CD4-positive, alpha-beta T cell (primary cell): ENCODE measurements at regions not wholly inside any gene's neighbourhood (a gene's known extent, or its start where the extent isn't known, plus 50 kb on each side); places are given as distances from the start of the nearest gene placed in this dataset.

Experiments used
- ATAC-seq: fragments of 200-7000 bp; cut with Tn5 transposase; one replicate; pipeline ENCODE4 v1.10.0; 2022; ENCODE audit warnings: mild to moderate bottlenecking; ENCODE audit not compliant: poor library complexity
- CTCF ChIA-PET: fragments of 350-600 bp; sonication (Branson Sonifier 250); formaldehyde crosslinking; loops from one replicate; lab custom pipeline; 2021; ENCODE audit warnings: antibody characterized with exemption, inconsistent platforms; lab: Charles Lee
- POLR2A ChIA-PET: fragments of 350-600 bp; sonication (Branson Sonifier 250); formaldehyde crosslinking; loops from one replicate; lab custom pipeline; 2021; ENCODE audit warnings: antibody characterized with exemption, inconsistent platforms; lab: Charles Lee
- DNase-seq, 14 experiments: peaks; one replicate each; pipeline ENCODE4 v3.0.0-alpha.2; 2013 to 2020; ENCODE audit warnings: mixed read lengths in 2 of 14
- H3K27ac ChIP-seq, 2 donors: one replicate each; pipeline versions ENCODE4 v1.5.1 to v1.7.0; 2013; ENCODE audit warnings: low read length in 2 of 2, low read depth in 1 of 2, mild to moderate bottlenecking in 1 of 2
- H3K27me3 ChIP-seq, 2 experiments: 1 replicate in 1 of 2; 2 replicates in 1 of 2; pipeline versions ENCODE4 v1.6.1 to v1.7.0; 2013; ENCODE audit warnings: low read length in 2 of 2, control low read depth in 1 of 2, mild to moderate bottlenecking in 1 of 2, moderate library complexity in 1 of 2; ENCODE audit not compliant: insufficient read depth in 2 of 2, control insufficient read depth in 1 of 2
- H3K36me3 ChIP-seq: one replicate; pipeline ENCODE4 v1.6.1; 2013; ENCODE audit warnings: low read length, control low read depth; ENCODE audit not compliant: insufficient read depth
- H3K4me1 ChIP-seq: one replicate; pipeline ENCODE4 v1.6.1; 2013; ENCODE audit warnings: low read length, control low read depth; ENCODE audit not compliant: insufficient read depth
- H3K4me3 ChIP-seq: one replicate; pipeline ENCODE4 v1.5.1; 2013; ENCODE audit warnings: mild to moderate bottlenecking, low read length, moderate library complexity
- H3K9me3 ChIP-seq, 2 experiments: 1 replicate in 1 of 2; 2 replicates in 1 of 2; pipeline versions ENCODE4 v1.6.1 to v1.7.0; 2013; ENCODE audit warnings: low read length in 2 of 2, mild to moderate bottlenecking in 2 of 2, control low read depth in 1 of 2, moderate library complexity in 1 of 2; ENCODE audit not compliant: control insufficient read depth in 1 of 2, insufficient read depth in 1 of 2
- H3K27ac Mint-ChIP-seq: one replicate; pipeline ENCODE4 v1.8.0; 2020; ENCODE audit warnings: mixed read lengths
- H3K27me3 Mint-ChIP-seq: one replicate; pipeline ENCODE4 v1.8.0; 2021; ENCODE audit warnings: mixed read lengths
- H3K36me3 Mint-ChIP-seq: one replicate; pipeline ENCODE4 v1.8.0; 2021; ENCODE audit warnings: low read depth, mixed read lengths
- H3K4me1 Mint-ChIP-seq: one replicate; pipeline ENCODE4 v1.8.0; 2021; ENCODE audit warnings: low read depth, mixed read lengths
- H3K4me3 Mint-ChIP-seq: one replicate; pipeline ENCODE4 v1.8.0; 2020; ENCODE audit warnings: mild to moderate bottlenecking, mixed read lengths
- H3K9me3 Mint-ChIP-seq: one replicate; pipeline ENCODE4 v1.8.0; 2020; ENCODE audit warnings: mixed read lengths
- CTCF ChIP-seq: fragments of 200-600 bp; IDR thresholded peaks from one replicate; pipeline ENCODE4 v1.8.0; 2022; ENCODE audit warnings: antibody characterized with exemption, mild to moderate bottlenecking
- intact Hi-C, 2 experiments: fragments of 100-400 bp; cut with DNase I in 1 of 2; cut with micrococcal nuclease in 1 of 2; formaldehyde crosslinking; loops; one replicate each; pipeline versions ENCODE4 v1.15.1 to v1.9.0; 2023 to 2025; cut with DNase I, micrococcal nuclease

GRCh38 chr4:181468451-181468850 lies 774.8 kb upstream of the TENM3 start:
- intact Hi-C loops: no loop called here
- POLR2A ChIA-PET: no interaction called here
- no peak for DNase-seq
- H3K27me3 ChIP-seq: no peaks in the 10 kb centered on the region
- no peaks in the 10 kb centered on the region for H3K27me3 Mint-ChIP-seq
- peaks cover 0 to 8% of the 10 kb centered on the region in 2 experiments for H3K9me3 ChIP-seq
- no peak overlapping the region for H3K4me3 ChIP-seq
- no peak overlapping the region for H3K27ac Mint-ChIP-seq
- H3K36me3 ChIP-seq: no peaks in the 10 kb centered on the region
- no peak for TF ChIP-seq CTCF
- ATAC-seq: no peak
- H3K4me3 Mint-ChIP-seq: no peak overlapping the region
- no peaks in the 10 kb centered on the region for H3K4me1 Mint-ChIP-seq
- CTCF ChIA-PET: no interaction called here
- H3K27ac ChIP-seq: no peak overlapping the region
- H3K36me3 Mint-ChIP-seq: no peaks in the 10 kb centered on the region
- H3K9me3 Mint-ChIP-seq: peaks cover 5% of the 10 kb centered on the region
- no peaks in the 10 kb centered on the region for H3K4me1 ChIP-seq

DNA sequence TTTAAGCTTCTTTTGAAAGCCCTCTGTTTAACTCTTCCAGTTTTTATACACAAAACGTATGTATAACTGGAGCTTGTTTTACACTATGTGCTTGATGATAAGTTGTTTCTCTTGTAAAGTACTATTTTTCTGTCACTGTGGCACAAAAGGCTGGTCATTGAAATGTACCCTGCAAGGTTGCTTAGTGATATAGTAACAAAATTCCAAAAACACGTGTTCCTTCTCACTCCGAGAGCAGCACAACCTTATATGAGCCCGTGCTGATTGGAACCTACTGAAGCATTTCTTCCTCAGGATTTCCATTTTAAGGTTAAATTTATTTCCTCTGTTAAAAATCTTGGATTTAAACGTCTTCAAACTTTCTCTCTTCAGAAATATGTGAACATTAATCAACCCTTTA lies 772.9 kb upstream of the TENM3 start:
- no peak for TF ChIP-seq CTCF
- Histone ChIP-seq H3K36me3 (no peaks in the 10 kb centered on the region), H3K4me3 (no peak overlapping the region), H3K27ac (no peak overlapping the region), H3K4me1 (no peaks in the 10 kb centered on the region), H3K27me3 (no peaks in the 10 kb centered on the region), H3K9me3 (peaks cover 0 to 8% of the 10 kb centered on the region in 2 experiments)
- Mint-ChIP-seq H3K9me3 (peaks cover 5% of the 10 kb centered on the region), H3K27ac (no peak overlapping the region), H3K27me3 (no peaks in the 10 kb centered on the region), H3K4me3 (no peak overlapping the region), H3K36me3 (no peaks in the 10 kb centered on the region), H3K4me1 (no peaks in the 10 kb centered on the region)
- ChIA-PET POLR2A (no interaction called here), CTCF (no interaction called here)
- DNase-seq: no peak
- no peak for ATAC-seq
- intact Hi-C loops: no loop called here

GRCh38 chr4:181475359-181475758 lies 767.8 kb upstream of the TENM3 start:
- POLR2A ChIA-PET: no interaction called here
- Mint-ChIP-seq H3K27ac (no peak overlapping the region), H3K4me3 (no peak overlapping the region), H3K27me3 (no peaks in the 10 kb centered on the region), H3K9me3 (no peaks in the 10 kb centered on the region), H3K36me3 (no peaks in the 10 kb centered on the region), H3K4me1 (no peaks in the 10 kb centered on the region)
- no peak for TF ChIP-seq CTCF
- peaks cover 0 to 4% of the 10 kb centered on the region in 2 experiments for H3K9me3 ChIP-seq
- CTCF ChIA-PET: no interaction called here
- H3K27ac ChIP-seq: no peak overlapping the region
- no peaks in the 10 kb centered on the region for H3K36me3 ChIP-seq
- no peak for ATAC-seq
- H3K4me3 ChIP-seq: no peak overlapping the region
- intact Hi-C loops: no loop called here
- no peaks in the 10 kb centered on the region for H3K4me1 ChIP-seq
- no peaks in the 10 kb centered on the region for H3K27me3 ChIP-seq
- no peak for DNase-seq
